Activated naive CD8-positive, alpha-beta T cell (primary cell): ENCODE measurements at regions not wholly inside any gene's neighbourhood (a gene's known extent, or its start where the extent isn't known, plus 50 kb on each side); places are given as distances from the start of the nearest gene placed in this dataset.
A peak's percentile ranks its signal among the peaks of the same experiment; 100 is the strongest.
"Not testable (repeated sequence)": the region's sequence is repeated elsewhere in the genome, so short reads cannot be mapped to it uniquely, and the experiment has no call there.

Source experiments
- H3K27ac Mint-ChIP-seq: one replicate; pipeline ENCODE4 v1.8.0; 2021; ENCODE audit warnings: mixed read lengths
- H3K27me3 Mint-ChIP-seq: one replicate; pipeline ENCODE4 v1.8.0; 2021; ENCODE audit warnings: mixed read lengths
- H3K36me3 Mint-ChIP-seq: one replicate; pipeline ENCODE4 v1.8.0; 2021; ENCODE audit warnings: mixed read lengths
- H3K4me1 Mint-ChIP-seq: one replicate; pipeline ENCODE4 v1.8.0; 2021; ENCODE audit warnings: low read depth, mixed read lengths
- H3K4me3 Mint-ChIP-seq: one replicate; pipeline ENCODE4 v1.8.0; 2021; ENCODE audit warnings: mild to moderate bottlenecking, mixed read lengths
- H3K9me3 Mint-ChIP-seq: one replicate; pipeline ENCODE4 v1.8.0; 2021; ENCODE audit warnings: low read depth, mixed read lengths

DNA sequence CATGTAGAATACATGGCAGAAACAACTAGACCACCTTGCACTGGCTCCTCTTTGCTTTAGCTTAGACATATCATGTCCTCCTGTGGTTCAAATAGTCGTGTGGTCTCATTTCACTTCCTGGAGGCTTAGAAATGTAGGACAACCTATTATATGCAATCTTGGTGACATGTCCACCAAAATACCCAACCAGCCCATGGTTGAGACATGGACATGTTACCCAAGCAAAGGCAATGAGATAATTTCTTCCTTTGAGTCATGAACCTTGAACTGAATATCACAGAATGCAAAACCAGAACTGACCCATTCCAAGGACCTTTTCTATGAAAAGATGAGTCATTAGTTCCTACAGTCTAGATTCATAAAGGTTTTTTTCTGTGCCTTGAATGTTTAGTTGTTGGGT lies 309.0 kb upstream of the MDFIC2 start:
- Mint-ChIP-seq H3K4me1 (peaks cover 3% of the 10 kb centered on the region), H3K36me3 (no peaks in the 10 kb centered on the region), H3K9me3 (peaks cover 4% of the 10 kb centered on the region), H3K27me3 (peaks cover 13% of the 10 kb centered on the region), H3K27ac (no peak overlapping the region), H3K4me3 (no peak overlapping the region)

DNA sequence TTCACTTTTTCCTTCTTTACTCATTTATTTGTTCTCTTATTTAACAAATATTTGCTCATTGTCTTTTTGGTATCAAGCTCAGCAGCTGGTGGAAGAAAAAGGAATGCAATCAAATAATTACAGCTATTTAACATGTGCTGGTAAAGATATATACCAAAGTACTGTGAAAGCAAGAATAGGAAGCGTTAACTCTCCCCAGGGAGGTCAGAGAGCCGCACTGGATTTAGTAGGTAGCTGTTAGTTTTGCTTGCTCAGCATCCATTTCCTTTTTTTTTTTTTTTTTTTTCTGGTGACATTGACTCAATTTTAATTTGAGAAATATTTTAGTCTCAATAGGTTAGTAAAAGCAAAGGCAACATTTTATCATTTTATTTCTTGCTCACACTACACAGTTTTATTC lies 308.5 kb upstream of the MDFIC2 start:
- Mint-ChIP-seq H3K27me3 (peaks cover 13% of the 10 kb centered on the region), H3K4me3 (no peak overlapping the region), H3K36me3 (no peaks in the 10 kb centered on the region), H3K27ac (no peak overlapping the region), H3K9me3 (peaks cover 4% of the 10 kb centered on the region), H3K4me1 (peaks cover 3% of the 10 kb centered on the region)

DNA sequence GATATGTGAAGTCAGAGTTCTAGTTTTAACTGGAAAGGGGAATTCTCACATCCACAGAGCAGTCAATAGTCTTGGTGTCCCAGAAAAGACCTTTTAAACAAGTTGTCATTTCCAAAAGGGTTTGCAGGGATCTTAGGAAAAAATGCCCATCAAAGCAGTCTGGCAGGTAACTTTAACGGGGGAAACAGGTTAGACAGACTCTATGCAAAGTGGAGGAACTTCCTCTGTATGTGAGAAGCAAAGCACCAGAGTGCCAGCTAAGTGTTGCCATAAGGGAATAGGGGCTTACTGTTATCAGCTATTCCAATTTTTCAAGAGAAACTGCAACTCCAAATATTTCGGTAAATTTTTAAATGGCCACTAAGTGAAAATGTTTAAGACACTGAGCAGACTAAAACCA lies 307.9 kb upstream of the MDFIC2 start:
- Mint-ChIP-seq H3K4me3 (no peak overlapping the region), H3K4me1 (peaks cover 3% of the 10 kb centered on the region), H3K27ac (no peak overlapping the region), H3K9me3 (peaks cover 4% of the 10 kb centered on the region), H3K36me3 (no peaks in the 10 kb centered on the region), H3K27me3 (peaks cover 15% of the 10 kb centered on the region)

DNA sequence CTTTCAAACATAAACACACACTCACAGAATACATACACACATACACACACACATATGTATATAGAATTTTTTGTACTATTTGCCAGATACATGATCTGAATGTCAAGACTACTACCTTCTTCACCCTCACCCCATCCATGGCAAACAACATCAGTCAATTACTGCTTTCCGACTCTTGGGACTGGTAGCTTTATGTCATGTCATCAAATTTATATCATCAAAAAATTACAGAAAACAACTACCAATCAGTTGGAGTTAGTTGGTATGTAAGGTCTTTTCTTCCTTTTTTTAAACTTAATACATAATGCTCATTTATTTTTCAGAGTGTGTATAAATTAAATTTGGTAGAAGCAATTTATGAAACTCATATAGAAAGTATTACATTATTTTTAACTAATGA lies 305.7 kb upstream of the MDFIC2 start:
- Mint-ChIP-seq H3K27me3 (peaks cover 8% of the 10 kb centered on the region), H3K27ac (no peak overlapping the region), H3K4me1 (peaks cover 3% of the 10 kb centered on the region), H3K9me3 (peaks cover 4% of the 10 kb centered on the region), H3K36me3 (no peaks in the 10 kb centered on the region), H3K4me3 (no peak overlapping the region)

DNA sequence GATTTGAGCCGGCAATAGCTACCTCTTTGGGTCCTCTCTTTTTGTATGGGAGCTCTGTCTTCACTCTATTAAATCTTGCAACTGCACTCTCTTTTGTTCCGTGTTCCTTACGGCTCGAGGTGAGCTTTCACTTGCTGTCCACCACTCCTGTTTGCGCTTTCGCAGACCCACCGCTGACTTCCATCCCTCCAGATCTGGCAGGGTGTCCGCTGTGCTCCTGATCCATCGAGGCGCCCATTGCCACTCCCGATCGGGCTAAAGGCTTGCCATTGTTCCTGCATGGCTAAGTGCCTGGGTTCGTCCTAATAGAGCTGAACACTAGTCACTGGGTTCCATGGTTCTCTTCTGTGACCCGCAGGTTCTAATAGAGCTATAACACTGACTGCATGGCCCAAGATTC lies 304.9 kb upstream of the MDFIC2 start:
- H3K4me1 Mint-ChIP-seq, H3K4me3 Mint-ChIP-seq, H3K9me3 Mint-ChIP-seq, H3K27me3 Mint-ChIP-seq, H3K27ac Mint-ChIP-seq, H3K36me3 Mint-ChIP-seq: not testable (repeated sequence)

DNA sequence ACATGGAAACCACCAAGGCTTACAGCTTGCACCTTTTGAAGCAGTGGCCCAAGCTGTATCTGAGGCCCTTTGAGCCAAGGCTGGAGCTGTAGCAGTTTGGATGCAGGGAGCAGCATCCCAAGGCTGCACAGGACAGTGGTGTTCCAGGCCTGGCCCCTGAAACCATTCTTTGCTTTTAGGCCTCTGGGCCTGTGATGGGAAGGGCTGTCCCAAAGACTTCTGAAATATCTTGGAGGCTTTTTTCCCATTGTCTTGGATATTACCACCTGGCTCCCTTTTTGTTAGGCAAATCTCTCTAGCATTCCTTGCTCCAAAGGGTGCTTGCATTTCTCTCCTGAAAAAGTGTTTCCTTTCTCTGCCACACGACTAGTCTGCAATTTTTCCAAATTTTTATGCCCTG lies 302.8 kb upstream of the MDFIC2 start:
- H3K9me3 Mint-ChIP-seq = peaks cover 4% of the 10 kb centered on the region
- no peaks in the 10 kb centered on the region for H3K36me3 Mint-ChIP-seq
- no peak overlapping the region for H3K27ac Mint-ChIP-seq
- no peak overlapping the region for H3K4me3 Mint-ChIP-seq
- no peaks in the 10 kb centered on the region for H3K4me1 Mint-ChIP-seq
- peaks cover 5% of the 10 kb centered on the region for H3K27me3 Mint-ChIP-seq

DNA sequence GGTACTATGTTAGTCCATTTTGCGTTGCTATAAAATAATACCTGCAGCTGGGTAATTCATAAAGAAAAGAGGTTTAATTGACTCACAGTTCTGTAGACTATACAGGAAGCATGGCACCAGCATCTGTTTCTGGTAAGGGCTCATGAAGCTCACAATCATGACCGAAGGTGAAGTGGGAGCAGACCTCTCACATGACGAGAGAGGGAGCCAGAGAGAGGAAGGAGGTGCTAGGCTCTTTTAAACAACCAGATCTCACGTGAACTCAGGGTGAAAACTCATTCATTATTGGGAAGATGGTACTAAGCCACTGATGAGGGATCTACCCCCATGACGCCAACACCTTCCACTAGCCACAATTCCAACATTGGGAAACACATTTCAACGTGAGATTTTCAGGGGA lies 301.7 kb upstream of the MDFIC2 start:
- H3K27me3 Mint-ChIP-seq = peaks cover 5% of the 10 kb centered on the region
- H3K27ac Mint-ChIP-seq = no peak overlapping the region
- H3K4me3 Mint-ChIP-seq = no peak overlapping the region
- peaks cover 4% of the 10 kb centered on the region for H3K9me3 Mint-ChIP-seq
- H3K36me3 Mint-ChIP-seq = no peaks in the 10 kb centered on the region
- no peaks in the 10 kb centered on the region for H3K4me1 Mint-ChIP-seq

DNA sequence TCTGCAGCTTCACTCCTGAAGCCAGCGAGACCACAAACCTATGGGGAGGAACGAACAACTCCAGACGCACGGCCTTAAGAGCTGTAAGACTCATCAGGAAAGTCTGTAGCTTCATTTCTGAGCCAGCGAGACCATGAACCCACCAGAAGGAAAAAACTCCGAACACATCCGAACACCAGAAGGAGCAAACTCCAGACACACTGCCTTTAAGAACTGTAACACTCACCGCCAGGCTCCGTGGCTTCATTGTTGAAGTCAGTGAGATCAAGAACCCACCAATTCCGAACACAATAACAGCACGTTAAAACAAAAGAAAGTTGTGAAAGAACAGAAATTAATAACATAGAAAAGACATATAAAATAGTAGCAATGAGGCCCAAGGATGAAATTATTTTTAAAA lies 300.5 kb upstream of the MDFIC2 start:
- H3K36me3 Mint-ChIP-seq = no peaks in the 10 kb centered on the region
- H3K27ac Mint-ChIP-seq = no peak overlapping the region
- peaks cover under 1% of the 10 kb centered on the region for H3K9me3 Mint-ChIP-seq
- no peaks in the 10 kb centered on the region for H3K4me1 Mint-ChIP-seq
- no peak overlapping the region for H3K4me3 Mint-ChIP-seq
- H3K27me3 Mint-ChIP-seq = peaks cover 8% of the 10 kb centered on the region

DNA sequence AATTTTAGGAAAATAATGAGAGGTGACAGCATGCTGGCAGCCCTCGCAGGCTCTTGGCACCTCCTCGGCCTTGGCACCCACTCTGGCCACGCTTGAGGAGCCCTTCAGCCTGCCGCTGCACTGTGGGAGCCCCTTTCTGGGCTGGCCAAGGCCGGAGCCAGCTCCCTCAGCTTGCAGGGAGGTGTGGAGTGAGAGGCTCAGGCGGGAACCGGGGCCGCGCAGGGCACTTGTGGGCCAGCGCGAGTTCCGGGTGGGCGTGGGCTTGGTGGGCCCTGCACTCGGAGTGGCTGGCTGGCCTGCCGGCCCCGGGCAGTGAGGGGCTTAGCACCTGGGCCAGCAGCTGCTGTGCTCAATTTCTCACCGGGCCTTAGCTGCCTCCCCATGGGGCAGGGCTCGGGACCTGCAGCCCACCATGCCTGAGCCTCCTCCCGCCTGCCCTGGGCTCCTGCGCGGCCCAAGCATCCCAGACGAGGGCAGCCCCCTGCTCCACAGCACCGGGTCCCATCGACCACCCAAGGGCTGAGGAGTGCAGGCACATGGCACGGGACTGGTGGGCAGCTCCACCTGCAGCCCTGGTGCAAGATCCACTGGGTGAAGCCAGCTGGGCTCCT lies 299.3 kb upstream of the MDFIC2 start:
- not testable (repeated sequence) for H3K4me1 Mint-ChIP-seq, H3K9me3 Mint-ChIP-seq, H3K4me3 Mint-ChIP-seq, H3K36me3 Mint-ChIP-seq, H3K27ac Mint-ChIP-seq, H3K27me3 Mint-ChIP-seq

DNA sequence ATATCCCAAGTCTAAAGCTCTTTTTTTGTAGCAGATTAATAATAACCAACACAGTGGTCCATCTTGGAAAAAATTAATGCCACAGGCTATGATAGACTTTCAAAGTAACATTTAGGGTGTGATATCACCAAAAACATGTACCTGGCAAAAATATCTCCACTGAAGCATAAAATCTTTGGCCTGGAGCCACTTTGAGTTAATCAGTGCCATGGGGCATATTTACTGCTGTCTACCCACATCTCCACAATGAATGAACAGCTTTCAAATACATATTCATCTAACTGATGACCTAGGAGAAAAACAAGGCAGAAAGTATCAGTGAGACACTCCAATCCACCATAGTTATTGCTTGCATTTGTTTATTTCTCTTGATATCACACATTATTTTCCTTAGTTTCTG lies 296.0 kb upstream of the MDFIC2 start:
- Mint-ChIP-seq H3K27ac (no peak overlapping the region), H3K9me3 (no peaks in the 10 kb centered on the region), H3K36me3 (no peaks in the 10 kb centered on the region), H3K27me3 (peaks cover 9% of the 10 kb centered on the region), H3K4me3 (no peak overlapping the region), H3K4me1 (peaks cover 3% of the 10 kb centered on the region)

DNA sequence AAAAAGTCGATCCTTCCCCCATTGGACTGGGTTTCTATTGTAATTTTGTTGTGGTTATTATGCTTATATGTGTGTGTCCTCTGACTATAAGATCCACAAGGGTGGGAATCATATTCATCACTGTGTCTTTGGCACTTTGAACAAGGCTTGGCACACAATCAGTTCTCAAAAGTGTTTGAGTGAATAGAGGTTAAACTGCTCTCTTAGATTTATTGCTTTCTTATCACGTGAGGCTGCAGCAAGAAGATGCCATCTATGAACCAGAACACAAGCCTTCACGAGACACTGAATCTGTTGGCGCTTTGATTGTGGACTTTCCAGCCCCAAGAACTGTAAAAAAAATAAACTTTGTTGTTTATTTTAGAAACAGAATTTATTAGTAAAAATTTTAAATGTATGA lies 295.0 kb upstream of the MDFIC2 start:
- Mint-ChIP-seq H3K27me3 (peaks cover 9% of the 10 kb centered on the region), H3K4me1 (peaks cover 8% of the 10 kb centered on the region), H3K36me3 (no peaks in the 10 kb centered on the region), H3K27ac (no peak overlapping the region), H3K4me3 (no peak overlapping the region), H3K9me3 (no peaks in the 10 kb centered on the region)

DNA sequence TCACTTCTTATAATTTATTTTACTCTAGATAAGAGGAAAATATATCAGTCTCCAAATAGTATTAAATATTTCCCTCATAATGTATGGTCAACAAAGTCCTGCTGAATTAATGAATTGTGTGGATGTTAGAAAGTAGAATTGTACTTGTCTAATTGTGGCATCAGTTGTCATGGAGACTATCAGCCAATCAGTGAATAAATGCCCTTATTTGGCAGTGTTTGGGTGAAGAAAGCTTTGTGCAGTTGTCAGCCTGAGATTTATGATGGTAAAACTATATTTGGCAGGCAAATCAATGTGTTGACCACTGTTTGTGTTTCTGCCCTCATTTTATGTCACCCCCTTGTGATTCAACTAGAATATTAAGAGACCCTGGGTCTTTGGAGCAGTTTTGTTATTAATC lies 293.6 kb upstream of the MDFIC2 start:
- Mint-ChIP-seq H3K36me3 (no peaks in the 10 kb centered on the region), H3K27ac (no peak overlapping the region), H3K4me1 (peaks cover 8% of the 10 kb centered on the region), H3K4me3 (no peak overlapping the region), H3K9me3 (no peaks in the 10 kb centered on the region), H3K27me3 (peaks cover 9% of the 10 kb centered on the region)

DNA sequence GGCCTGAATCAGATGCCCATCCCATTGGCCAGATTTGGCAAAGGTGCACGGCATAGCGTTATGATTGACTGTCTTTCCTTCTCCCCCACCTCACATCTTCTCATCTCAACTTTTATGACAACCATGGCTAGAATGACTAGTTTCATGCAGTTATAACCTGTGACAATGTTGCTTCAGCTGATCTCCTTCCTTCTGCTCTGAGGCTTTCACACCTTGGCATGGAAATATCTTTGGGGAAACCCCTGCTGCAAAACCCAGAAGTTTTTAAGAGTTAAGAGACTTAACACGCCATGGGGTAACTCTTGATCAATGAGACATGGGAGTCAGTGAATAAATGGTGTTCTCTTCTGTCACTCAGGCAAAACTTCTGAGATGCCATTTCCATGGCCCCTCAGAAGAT lies 290.7 kb upstream of the MDFIC2 start:
- Mint-ChIP-seq H3K4me3 (no peak overlapping the region), H3K27me3 (peaks cover 7% of the 10 kb centered on the region), H3K9me3 (no peaks in the 10 kb centered on the region), H3K4me1 (peaks cover 8% of the 10 kb centered on the region), H3K36me3 (no peaks in the 10 kb centered on the region), H3K27ac (peak overlapping the region; percentile 24)

DNA sequence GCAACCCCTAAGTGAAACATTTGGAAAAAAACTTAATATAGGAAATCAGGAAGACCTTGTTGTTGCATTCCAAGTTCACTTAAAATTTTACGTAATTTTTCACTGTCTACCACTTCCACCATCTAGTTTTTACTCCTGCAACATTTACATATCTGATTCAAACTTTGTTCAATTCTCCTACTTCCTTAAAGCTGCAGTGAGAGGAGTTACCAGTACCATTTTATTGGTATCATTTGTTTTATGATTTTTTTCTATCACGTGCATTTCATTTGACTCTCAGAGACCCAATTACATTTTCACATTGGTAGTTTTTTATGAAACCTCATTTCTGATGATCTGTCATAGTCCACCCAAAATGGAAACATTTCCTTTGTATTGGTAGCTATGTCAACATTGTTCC lies 284.9 kb upstream of the MDFIC2 start:
- H3K36me3 Mint-ChIP-seq = no peaks in the 10 kb centered on the region
- no peaks in the 10 kb centered on the region for H3K4me1 Mint-ChIP-seq
- no peak overlapping the region for H3K27ac Mint-ChIP-seq
- peaks cover 14% of the 10 kb centered on the region for H3K27me3 Mint-ChIP-seq
- no peaks in the 10 kb centered on the region for H3K9me3 Mint-ChIP-seq
- H3K4me3 Mint-ChIP-seq = no peak overlapping the region

DNA sequence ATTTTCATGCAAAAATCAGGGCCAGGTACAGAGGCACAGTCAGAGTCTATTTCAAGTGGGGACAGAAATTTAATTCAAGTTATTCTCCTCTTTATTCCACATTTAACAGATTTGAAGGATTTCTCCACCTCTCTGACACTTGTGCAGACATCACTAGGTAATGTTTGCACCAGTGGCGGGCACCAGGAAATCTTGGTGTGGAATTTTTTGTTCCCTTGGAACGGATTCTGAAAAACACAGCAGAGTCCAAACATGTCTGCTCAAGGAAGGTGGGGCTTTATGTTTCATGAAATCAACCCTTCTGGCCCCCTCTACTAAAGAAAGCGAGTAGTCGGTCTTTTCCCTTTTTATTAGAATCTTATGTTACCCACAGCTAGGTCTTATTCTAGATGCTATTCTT lies 271.2 kb upstream of the MDFIC2 start:
- no peaks in the 10 kb centered on the region for H3K4me1 Mint-ChIP-seq
- no peaks in the 10 kb centered on the region for H3K36me3 Mint-ChIP-seq
- no peaks in the 10 kb centered on the region for H3K9me3 Mint-ChIP-seq
- H3K4me3 Mint-ChIP-seq = no peak overlapping the region
- no peak overlapping the region for H3K27ac Mint-ChIP-seq
- H3K27me3 Mint-ChIP-seq = peaks cover 6% of the 10 kb centered on the region

DNA sequence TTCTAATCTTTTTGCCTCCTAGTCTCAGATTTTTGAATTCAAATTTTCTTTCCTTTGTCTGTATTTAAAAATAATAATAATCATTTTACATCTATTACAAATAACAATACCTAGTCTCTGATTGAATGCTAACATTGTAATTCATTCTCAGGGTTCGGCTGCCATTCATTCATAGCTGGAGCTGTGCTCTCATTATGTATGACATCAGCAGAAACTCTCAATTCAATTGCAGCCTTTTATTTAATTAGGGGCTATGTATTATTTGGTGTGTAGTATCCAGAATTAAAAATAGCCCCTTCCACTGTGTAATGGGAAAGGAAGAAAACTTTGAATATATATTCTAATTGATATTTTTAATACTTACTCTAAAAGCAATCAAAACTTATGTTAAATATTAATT lies 270.4 kb upstream of the MDFIC2 start:
- no peak overlapping the region for H3K27ac Mint-ChIP-seq
- no peak overlapping the region for H3K4me3 Mint-ChIP-seq
- H3K4me1 Mint-ChIP-seq = no peaks in the 10 kb centered on the region
- H3K9me3 Mint-ChIP-seq = no peaks in the 10 kb centered on the region
- H3K36me3 Mint-ChIP-seq = no peaks in the 10 kb centered on the region
- H3K27me3 Mint-ChIP-seq = peaks cover 12% of the 10 kb centered on the region
